ENCODE measurements at regions not wholly inside any gene's neighbourhood (a gene's known extent, or its start where the extent isn't known, plus 50 kb on each side); places are given as distances from the start of the nearest gene placed in this dataset.

DNA sequence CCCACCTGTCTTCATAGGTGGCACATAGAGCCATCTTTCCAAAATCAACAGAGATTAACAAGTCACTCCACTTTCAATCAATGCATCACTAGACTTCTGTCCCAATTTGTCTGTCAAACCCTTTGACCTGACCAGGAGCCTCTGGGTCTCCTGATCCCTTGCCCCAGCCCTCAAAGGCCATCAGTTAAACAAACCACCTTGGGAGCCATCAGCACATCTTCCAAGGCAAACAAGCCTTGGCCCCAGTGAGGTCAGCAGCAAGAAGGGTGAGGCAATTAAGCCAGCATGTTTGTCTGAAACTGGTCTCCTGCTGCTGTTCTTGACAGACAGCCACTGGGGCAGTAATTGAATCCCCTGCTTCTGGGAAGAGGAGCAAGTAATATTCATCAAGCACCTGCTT lies 742.8 kb upstream of the TBX3 start:
- TF ChIP-seq, protein P1, sequence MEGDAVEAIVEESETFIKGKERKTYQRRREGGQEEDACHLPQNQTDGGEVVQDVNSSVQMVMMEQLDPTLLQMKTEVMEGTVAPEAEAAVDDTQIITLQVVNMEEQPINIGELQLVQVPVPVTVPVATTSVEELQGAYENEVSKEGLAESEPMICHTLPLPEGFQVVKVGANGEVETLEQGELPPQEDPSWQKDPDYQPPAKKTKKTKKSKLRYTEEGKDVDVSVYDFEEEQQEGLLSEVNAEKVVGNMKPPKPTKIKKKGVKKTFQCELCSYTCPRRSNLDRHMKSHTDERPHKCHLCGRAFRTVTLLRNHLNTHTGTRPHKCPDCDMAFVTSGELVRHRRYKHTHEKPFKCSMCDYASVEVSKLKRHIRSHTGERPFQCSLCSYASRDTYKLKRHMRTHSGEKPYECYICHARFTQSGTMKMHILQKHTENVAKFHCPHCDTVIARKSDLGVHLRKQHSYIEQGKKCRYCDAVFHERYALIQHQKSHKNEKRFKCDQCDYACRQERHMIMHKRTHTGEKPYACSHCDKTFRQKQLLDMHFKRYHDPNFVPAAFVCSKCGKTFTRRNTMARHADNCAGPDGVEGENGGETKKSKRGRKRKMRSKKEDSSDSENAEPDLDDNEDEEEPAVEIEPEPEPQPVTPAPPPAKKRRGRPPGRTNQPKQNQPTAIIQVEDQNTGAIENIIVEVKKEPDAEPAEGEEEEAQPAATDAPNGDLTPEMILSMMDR (IDR thresholded peaks at IDR 0.05; ENCODE audit: low read depth, low read length, missing input control): no peak
- TF ChIP-seq NR2F2 (IDR thresholded peaks at IDR 0.05): no peak

Measured in liver (tissue), 3 donors.